ENCODE measurements at regions not wholly inside any gene's neighbourhood (a gene's known extent, or its start where the extent isn't known, plus 50 kb on each side); places are given as distances from the start of the nearest gene placed in this dataset.
"Not testable (repeated sequence)": the region's sequence is repeated elsewhere in the genome, so short reads cannot be mapped to it uniquely, and the experiment has no call there.

GRCh38 chr12:124211753-124212152 is 83.1 kb upstream of the RFLNA start:
- peaks cover 24% of the 10 kb centered on the region for H3K9me3 Mint-ChIP-seq
- ATAC-seq = no peak
- H3K4me1 Mint-ChIP-seq (ENCODE audit: low read depth) = no peaks in the 10 kb centered on the region
- H3K36me3 Mint-ChIP-seq (ENCODE audit: insufficient read depth) = no peaks in the 10 kb centered on the region
- peaks cover 20% of the 10 kb centered on the region for H3K27me3 Mint-ChIP-seq (ENCODE audit: low read depth)
- H3K4me3 Mint-ChIP-seq = no peak overlapping the region
- no peak for DNase-seq

GRCh38 chr12:124213666-124214347 is 81.1 kb upstream of the RFLNA start:
- Mint-ChIP-seq H3K9me3 (peaks cover 24% of the 10 kb centered on the region), H3K4me3 (no peak overlapping the region), H3K4me1 (ENCODE audit: low read depth) (no peaks in the 10 kb centered on the region), H3K27me3 (ENCODE audit: low read depth) (peaks cover 13% of the 10 kb centered on the region), H3K36me3 (ENCODE audit: insufficient read depth) (no peaks in the 10 kb centered on the region)
- no peak for DNase-seq
- no peak for ATAC-seq

GRCh38 chr12:124214574-124214973 is 80.3 kb upstream of the RFLNA start:
- Mint-ChIP-seq H3K9me3 (peaks cover 24% of the 10 kb centered on the region), H3K4me1 (ENCODE audit: low read depth) (no peaks in the 10 kb centered on the region), H3K4me3 (no peak overlapping the region), H3K36me3 (ENCODE audit: insufficient read depth) (no peaks in the 10 kb centered on the region), H3K27me3 (ENCODE audit: low read depth) (peaks cover 13% of the 10 kb centered on the region)
- DNase-seq (no peak), ATAC-seq (no peak)

GRCh38 chr12:124216966-124217365 is 77.9 kb upstream of the RFLNA start:
- peaks cover 15% of the 10 kb centered on the region for H3K27me3 Mint-ChIP-seq (ENCODE audit: low read depth)
- H3K9me3 Mint-ChIP-seq = peaks cover 18% of the 10 kb centered on the region
- ATAC-seq (no peak), DNase-seq (no peak)
- H3K4me3 Mint-ChIP-seq = no peak overlapping the region
- no peaks in the 10 kb centered on the region for H3K4me1 Mint-ChIP-seq (ENCODE audit: low read depth)
- no peaks in the 10 kb centered on the region for H3K36me3 Mint-ChIP-seq (ENCODE audit: insufficient read depth)

- no peak for ATAC-seq
- Mint-ChIP-seq H3K27me3 (ENCODE audit: low read depth) (peaks cover 16% of the 10 kb centered on the region), H3K9me3 (peaks cover 18% of the 10 kb centered on the region), H3K4me3 (no peak overlapping the region), H3K36me3 (ENCODE audit: insufficient read depth) (no peaks in the 10 kb centered on the region), H3K4me1 (ENCODE audit: low read depth) (no peaks in the 10 kb centered on the region)
- no peak for DNase-seq
Observed at GRCh38 chr12:124217508-124218242, 77.2 kb upstream of the RFLNA start.

GRCh38 chr12:124218243-124218560 is 76.7 kb upstream of the RFLNA start:
- Mint-ChIP-seq H3K4me1 (ENCODE audit: low read depth) (no peaks in the 10 kb centered on the region), H3K9me3 (peaks cover 16% of the 10 kb centered on the region), H3K27me3 (ENCODE audit: low read depth) (peaks cover 16% of the 10 kb centered on the region), H3K4me3 (no peak overlapping the region), H3K36me3 (ENCODE audit: insufficient read depth) (no peaks in the 10 kb centered on the region)
- DNase-seq = no peak
- no peak for ATAC-seq

GRCh38 chr12:124218650-124219049 is 76.2 kb upstream of the RFLNA start:
- H3K4me3 Mint-ChIP-seq; H3K36me3 Mint-ChIP-seq (ENCODE audit: insufficient read depth); H3K4me1 Mint-ChIP-seq (ENCODE audit: low read depth); DNase-seq; ATAC-seq: not testable (repeated sequence)
- Mint-ChIP-seq H3K9me3 (peaks cover 11% of the 10 kb centered on the region), H3K27me3 (ENCODE audit: low read depth) (peaks cover 12% of the 10 kb centered on the region)

GRCh38 chr12:124222368-124223245 is 72.3 kb upstream of the RFLNA start:
- Mint-ChIP-seq H3K9me3 (no peaks in the 10 kb centered on the region), H3K27me3 (ENCODE audit: low read depth) (peaks cover 20% of the 10 kb centered on the region), H3K4me3 (no peak overlapping the region), H3K4me1 (ENCODE audit: low read depth) (no peaks in the 10 kb centered on the region), H3K36me3 (ENCODE audit: insufficient read depth) (no peaks in the 10 kb centered on the region)
- ATAC-seq (no peak), DNase-seq (no peak)

- peaks cover 20% of the 10 kb centered on the region for H3K27me3 Mint-ChIP-seq (ENCODE audit: low read depth)
- H3K4me1 Mint-ChIP-seq (ENCODE audit: low read depth); H3K36me3 Mint-ChIP-seq (ENCODE audit: insufficient read depth); DNase-seq; H3K9me3 Mint-ChIP-seq; H3K4me3 Mint-ChIP-seq: not testable (repeated sequence)
- peak; percentile 82 to 85 for ATAC-seq
Observed at GRCh38 chr12:124223733-124224138, 71.2 kb upstream of the RFLNA start.

- ATAC-seq (no peak), DNase-seq (no peak)
- no peaks in the 10 kb centered on the region for H3K9me3 Mint-ChIP-seq
- H3K4me1 Mint-ChIP-seq (ENCODE audit: low read depth) = no peaks in the 10 kb centered on the region
- H3K36me3 Mint-ChIP-seq (ENCODE audit: insufficient read depth) = no peaks in the 10 kb centered on the region
- H3K27me3 Mint-ChIP-seq (ENCODE audit: low read depth) = peaks cover 20% of the 10 kb centered on the region
- no peak overlapping the region for H3K4me3 Mint-ChIP-seq
Observed at GRCh38 chr12:124224535-124225110, 70.3 kb upstream of the RFLNA start.

GRCh38 chr12:124225730-124226129 is 69.2 kb upstream of the RFLNA start:
- ATAC-seq (no peak), DNase-seq (no peak)
- Mint-ChIP-seq H3K27me3 (ENCODE audit: low read depth) (peaks cover 20% of the 10 kb centered on the region), H3K9me3 (peaks cover 2% of the 10 kb centered on the region), H3K4me1 (ENCODE audit: low read depth) (no peaks in the 10 kb centered on the region), H3K36me3 (ENCODE audit: insufficient read depth) (no peaks in the 10 kb centered on the region), H3K4me3 (no peak overlapping the region)

GRCh38 chr12:124227951-124228711 is 66.8 kb upstream of the RFLNA start:
- DNase-seq (no peak), ATAC-seq (no peak)
- Mint-ChIP-seq H3K36me3 (ENCODE audit: insufficient read depth) (no peaks in the 10 kb centered on the region), H3K4me3 (no peak overlapping the region), H3K9me3 (peaks cover 8% of the 10 kb centered on the region), H3K4me1 (ENCODE audit: low read depth) (no peaks in the 10 kb centered on the region), H3K27me3 (ENCODE audit: low read depth) (peaks cover 15% of the 10 kb centered on the region)

GRCh38 chr12:124229520-124229919 is 65.4 kb upstream of the RFLNA start:
- ATAC-seq (no peak), DNase-seq (no peak)
- no peaks in the 10 kb centered on the region for H3K36me3 Mint-ChIP-seq (ENCODE audit: insufficient read depth)
- H3K27me3 Mint-ChIP-seq (ENCODE audit: low read depth) = peaks cover 14% of the 10 kb centered on the region
- no peaks in the 10 kb centered on the region for H3K4me1 Mint-ChIP-seq (ENCODE audit: low read depth)
- H3K4me3 Mint-ChIP-seq = no peak overlapping the region
- peaks cover 8% of the 10 kb centered on the region for H3K9me3 Mint-ChIP-seq
